Putamen (tissue), 1 donor: ENCODE measurements at regions not wholly inside any gene's neighbourhood (a gene's known extent, or its start where the extent isn't known, plus 50 kb on each side); places are given as distances from the start of the nearest gene placed in this dataset.
"Not testable (repeated sequence)": the region's sequence is repeated elsewhere in the genome, so short reads cannot be mapped to it uniquely, and the experiment has no call there.

Experiments used
- DNase-seq: peaks from one replicate; pipeline ENCODE4 v3.0.0-alpha.2; 2016; ENCODE audit warnings: low spot score

GRCh38 chr4:11120435-11120834, 308.3 kb downstream of the HS3ST1 start:
- DNase-seq, result no peak

GRCh38 chr4:11119474-11119873, 309.2 kb downstream of the HS3ST1 start:
- no peak for DNase-seq

GRCh38 chr4:11118513-11118912, 310.2 kb downstream of the HS3ST1 start:
- DNase-seq, result no peak

- DNase-seq, result no peak
These were observed 311.8 kb downstream of the HS3ST1 start for GRCh38 chr4:11116940-11117339.

GRCh38 chr4:11111876-11112275, 316.8 kb downstream of the HS3ST1 start:
- DNase-seq, result no peak

- DNase-seq, result no peak
These were observed 317.3 kb downstream of the HS3ST1 start for GRCh38 chr4:11111370-11111769.

GRCh38 chr4:11106759-11107158, 321.9 kb downstream of the HS3ST1 start:
- no peak for DNase-seq

GRCh38 chr4:11106190-11106589, 322.5 kb downstream of the HS3ST1 start:
- DNase-seq, result no peak

GRCh38 chr4:11105715-11106114, 323.0 kb downstream of the HS3ST1 start:
- no peak for DNase-seq

GRCh38 chr4:11098461-11098860, 330.2 kb downstream of the HS3ST1 start:
- no peak for DNase-seq

- DNase-seq, result no peak
These were observed 331.0 kb downstream of the HS3ST1 start for GRCh38 chr4:11097725-11098124.

- DNase-seq, result no peak
These were observed 347.7 kb downstream of the HS3ST1 start for GRCh38 chr4:11081006-11081405.

GRCh38 chr4:11079171-11079570, 349.5 kb downstream of the HS3ST1 start:
- DNase-seq, result no peak

GRCh38 chr4:11074581-11075241, 354.0 kb downstream of the HS3ST1 start:
- DNase-seq, result no peak

GRCh38 chr4:11073621-11074051, 355.1 kb downstream of the HS3ST1 start:
- DNase-seq, result no peak

- DNase-seq, result no peak
These were observed 355.7 kb downstream of the HS3ST1 start for GRCh38 chr4:11072999-11073398.

- no peak for DNase-seq
These were observed 356.2 kb downstream of the HS3ST1 start for GRCh38 chr4:11072463-11072862.

GRCh38 chr4:11070813-11071212, 357.9 kb downstream of the HS3ST1 start:
- DNase-seq, result no peak

- DNase-seq, result no peak
These were observed 359.0 kb downstream of the HS3ST1 start for GRCh38 chr4:11069581-11070211.

GRCh38 chr4:11069083-11069482, 359.6 kb downstream of the HS3ST1 start:
- DNase-seq, result no peak

GRCh38 chr4:11066584-11066983, 362.1 kb downstream of the HS3ST1 start:
- DNase-seq, result not testable (repeated sequence)

- DNase-seq, result not testable (repeated sequence)
These were observed 368.1 kb downstream of the HS3ST1 start for GRCh38 chr4:11060637-11061036.

- not testable (repeated sequence) for DNase-seq
These were observed 370.4 kb upstream of the CLNK start for GRCh38 chr4:11054937-11055336.
